DOHH2 (cell line): ENCODE measurements at regions not wholly inside any gene's neighbourhood (a gene's known extent, or its start where the extent isn't known, plus 50 kb on each side); places are given as distances from the start of the nearest gene placed in this dataset.

Experiments
- H3F3A ChIP-seq: fragments of 200-600 bp; sonication (generic), shearing (Covaris generic); 2 replicates; pipeline ENCODE4 v1.6.0; 2016; ENCODE audit warnings: antibody characterized with exemption, mild to moderate bottlenecking; ENCODE audit not compliant: control insufficient read depth, insufficient read depth
- H3K27ac ChIP-seq: fragments of 200-600 bp; sonication (generic); 2 replicates; pipeline ENCODE4 v1.5.1; 2014; ENCODE audit warnings: low read depth, mild to moderate bottlenecking, low read length, moderate library complexity
- H3K27me3 ChIP-seq: fragments of 200-600 bp; sonication (generic); 2 replicates; pipeline ENCODE4 v1.6.1; 2014; ENCODE audit warnings: mild to moderate bottlenecking, low read length, mixed read lengths; ENCODE audit not compliant: control insufficient read depth
- H3K36me3 ChIP-seq: fragments of 200-600 bp; sonication (generic); 2 replicates; pipeline ENCODE4 v1.6.1; 2014; ENCODE audit warnings: mild to moderate bottlenecking, low read length, moderate library complexity, mixed read lengths; ENCODE audit not compliant: control insufficient read depth
- H3K4me1 ChIP-seq: fragments of 200-600 bp; sonication (generic); 2 replicates; pipeline ENCODE4 v1.6.1; 2014; ENCODE audit warnings: mild to moderate bottlenecking, low read length, mixed read lengths; ENCODE audit not compliant: control insufficient read depth
- H3K4me2 ChIP-seq: fragments of 200-600 bp; sonication (generic); 2 replicates; pipeline ENCODE4 v1.6.0; 2014; ENCODE audit warnings: mild to moderate bottlenecking, low read length, moderate library complexity
- H3K4me3 ChIP-seq: fragments of 200-600 bp; sonication (generic); 2 replicates; pipeline ENCODE4 v1.5.1; 2014; ENCODE audit warnings: mild to moderate bottlenecking, low read length, mixed read lengths
- H3K79me2 ChIP-seq: fragments of 200-600 bp; sonication (generic); 2 replicates; pipeline ENCODE4 v1.6.1; 2014; ENCODE audit warnings: mild to moderate bottlenecking, low read length, mixed read lengths; ENCODE audit not compliant: control insufficient read depth
- H3K9me2 ChIP-seq: fragments of 200-600 bp; sonication (generic); replicated peaks from 2 replicates; pipeline ENCODE4 v1.6.1; 2014; ENCODE audit warnings: mild to moderate bottlenecking, low read length, mixed read lengths; ENCODE audit not compliant: control insufficient read depth
- H3K9me3 ChIP-seq: fragments of 200-600 bp; sonication (generic); 2 replicates; pipeline ENCODE4 v1.6.1; 2014; ENCODE audit warnings: antibody characterized with exemption, low read length, mixed read lengths; ENCODE audit not compliant: control insufficient read depth, insufficient read depth
- H4K20me1 ChIP-seq: fragments of 200-600 bp; sonication (generic); 2 replicates; pipeline ENCODE4 v1.6.0; 2014; ENCODE audit warnings: low read depth, mild to moderate bottlenecking, antibody characterized with exemption, low read length, moderate library complexity; ENCODE audit not compliant: control insufficient read depth, insufficient read depth
- CTCF ChIP-seq: fragments of 200-600 bp; sonication (generic); IDR thresholded peaks from one replicate; pipeline ENCODE4 v1.5.1; 2014; ENCODE audit warnings: antibody characterized with exemption, mild to moderate bottlenecking, low read depth, low read length; ENCODE audit not compliant: poor library complexity, severe bottlenecking
- EZH2phosphoT487 ChIP-seq: fragments of 200-600 bp; sonication (generic); IDR thresholded peaks from 2 replicates; pipeline ENCODE4 v1.6.1; 2017; ENCODE audit warnings: borderline replicate concordance, mild to moderate bottlenecking, antibody characterized with exemption, low read length, moderate library complexity, mixed read lengths

GRCh38 chr4:59409647-59410046 is 1790.5 kb upstream of the ADGRL3 start:
- Histone ChIP-seq H4K20me1 (no peaks in the 10 kb centered on the region), H3K4me3 (no peak overlapping the region), H3K9me2 (no peaks in the 10 kb centered on the region), H3K79me2 (no peaks in the 10 kb centered on the region), H3K27me3 (no peaks in the 10 kb centered on the region), H3K4me2 (no peak overlapping the region), H3K36me3 (no peaks in the 10 kb centered on the region), H3K4me1 (no peaks in the 10 kb centered on the region), H3K27ac (no peak overlapping the region), H3K9me3 (no peaks in the 10 kb centered on the region), H3F3A (no peaks in the 10 kb centered on the region)
- TF ChIP-seq CTCF: no peak
- TF ChIP-seq EZH2phosphoT487: no peak

GRCh38 chr4:59412739-59413138 is 1787.4 kb upstream of the ADGRL3 start:
- Histone ChIP-seq H4K20me1 (no peaks in the 10 kb centered on the region), H3K36me3 (no peaks in the 10 kb centered on the region), H3K4me2 (no peak overlapping the region), H3K79me2 (no peaks in the 10 kb centered on the region), H3K9me3 (no peaks in the 10 kb centered on the region), H3F3A (no peaks in the 10 kb centered on the region), H3K9me2 (no peaks in the 10 kb centered on the region), H3K4me3 (no peak overlapping the region), H3K4me1 (no peaks in the 10 kb centered on the region), H3K27me3 (no peaks in the 10 kb centered on the region), H3K27ac (no peak overlapping the region)
- no peak for TF ChIP-seq CTCF
- TF ChIP-seq EZH2phosphoT487: no peak

GRCh38 chr4:59455751-59456150 is 1744.4 kb upstream of the ADGRL3 start:
- no peak for TF ChIP-seq EZH2phosphoT487
- TF ChIP-seq CTCF: no peak
- Histone ChIP-seq H3K9me2 (no peaks in the 10 kb centered on the region), H3K4me3 (no peak overlapping the region), H3K27ac (no peak overlapping the region), H3K9me3 (no peaks in the 10 kb centered on the region), H3K36me3 (no peaks in the 10 kb centered on the region), H3K79me2 (no peaks in the 10 kb centered on the region), H3K27me3 (no peaks in the 10 kb centered on the region), H3F3A (no peaks in the 10 kb centered on the region), H3K4me1 (no peaks in the 10 kb centered on the region), H3K4me2 (no peak overlapping the region), H4K20me1 (no peaks in the 10 kb centered on the region)

- no peak overlapping the region for H3K27ac ChIP-seq
- H4K20me1 ChIP-seq: no peaks in the 10 kb centered on the region
Measured at GRCh38 chr4:59457576-59457975, 1742.5 kb upstream of the ADGRL3 start.

More at GRCh38 chr4:59457576-59457975, 1742.5 kb upstream of the ADGRL3 start:
- Histone ChIP-seq H3F3A (no peaks in the 10 kb centered on the region), H3K9me2 (no peaks in the 10 kb centered on the region), H3K4me2 (no peak overlapping the region), H3K36me3 (no peaks in the 10 kb centered on the region), H3K4me3 (no peak overlapping the region), H3K27me3 (no peaks in the 10 kb centered on the region), H3K4me1 (no peaks in the 10 kb centered on the region), H3K9me3 (no peaks in the 10 kb centered on the region), H3K79me2 (no peaks in the 10 kb centered on the region)
- no peak for TF ChIP-seq CTCF
- TF ChIP-seq EZH2phosphoT487: no peak
